K562 (cell line): ENCODE measurements at regions not wholly inside any gene's neighbourhood (a gene's known extent, or its start where the extent isn't known, plus 50 kb on each side); places are given as distances from the start of the nearest gene placed in this dataset.

Source experiments
- ATAC-seq: fragments of 200-7000 bp; cut with Tn5 transposase; 3 replicates; pipeline ENCODE4 v1.9.1; 2020; ENCODE audit warnings: moderate library complexity
- BruUV-seq: library from RNA; stranded (reverse); fragments of 400-500 nt; replicated peaks from 2 replicates; lab custom pipeline; 2021; lab: Mats Ljungman, UMichigan
- CTCF ChIA-PET: fragments of 300-600 bp; formaldehyde crosslinking; extraction: SDS; loops from one replicate; lab custom pipeline; 2021; ENCODE audit warnings: low intra/inter-chr PET ratio; lab: Yijun Ruan, JAX
- POLR2A ChIA-PET: fragments of 300-600, 350-650 bp; sonication (Branson Sonifier 250); formaldehyde crosslinking; extraction: SDS; loops from one replicate; lab custom pipeline; 2021; ENCODE audit warnings: antibody characterized with exemption, inconsistent platforms; lab: Yijun Ruan, JAX
- DNase-seq, 4 experiments: peaks; one replicate each; pipeline versions ENCODE4 v3.0.0 to v3.0.0-alpha.2; 2011 to 2018; ENCODE audit warnings: low spot score in 3 of 4, mixed read lengths in 3 of 4; ENCODE audit errors: extremely low read depth in 1 of 4
- FAIRE-seq: peaks from 2 replicates; lab custom pipeline; 2011; peaks lifted over from hg19 to GRCh38; lab: Jason Lieb, UNC
- H2AFZ ChIP-seq: 2 replicates; pipeline ENCODE4 v1.6.0; 2011; ENCODE audit warnings: low read depth, low read length, control low read depth, inconsistent platforms
- H3K27ac ChIP-seq: fragments of 200-600 bp; 3 replicates; pipeline ENCODE4 v1.8.0; 2011; ENCODE audit warnings: low read depth, mild to moderate bottlenecking, control low read depth, inconsistent platforms, low read length, moderate library complexity, mixed read lengths; ENCODE audit errors: extremely low read depth
- H3K27me3 ChIP-seq, 2 experiments: fragments of 300-600 bp in 1 of 2; 2 replicates in 1 of 2; 3 replicates in 1 of 2; pipeline versions ENCODE4 v1.6.0 to v1.8.0; 2011; ENCODE audit warnings: inconsistent platforms in 2 of 2, low read length in 2 of 2, mild to moderate bottlenecking in 1 of 2, mixed read lengths in 1 of 2, moderate library complexity in 1 of 2; ENCODE audit not compliant: control insufficient read depth in 2 of 2, insufficient read depth in 2 of 2
- H3K36me3 ChIP-seq: fragments of 300-600 bp; 3 replicates; pipeline ENCODE4 v1.8.0; 2011; ENCODE audit warnings: mild to moderate bottlenecking, low read length, inconsistent platforms; ENCODE audit not compliant: control insufficient read depth, insufficient read depth
- H3K4me1 ChIP-seq, 2 experiments: fragments of 200-600 bp in 1 of 2; replicated peaks in 1 of 2; 2 replicates in 1 of 2; 3 replicates in 1 of 2; pipeline versions ENCODE4 v1.5.1 to v1.8.0; 2011; ENCODE audit warnings: inconsistent platforms in 2 of 2, low read length in 2 of 2, mild to moderate bottlenecking in 1 of 2, mixed read lengths in 1 of 2, moderate library complexity in 1 of 2; ENCODE audit not compliant: control insufficient read depth in 2 of 2, insufficient read depth in 2 of 2
- H3K4me2 ChIP-seq: 2 replicates; pipeline ENCODE4 v1.6.1; 2011; ENCODE audit warnings: low read length, control low read depth, inconsistent platforms, mixed read lengths; ENCODE audit not compliant: insufficient read depth
- H3K4me3 ChIP-seq: fragments of 200-600 bp; sonication (generic), shearing (Covaris generic); 2 replicates; pipeline ENCODE4 v1.5.1; 2016; ENCODE audit warnings: control low read depth, inconsistent platforms
- H3K79me2 ChIP-seq: fragments of 200-600 bp; 3 replicates; pipeline ENCODE4 v1.8.0; 2011; ENCODE audit warnings: low read length, inconsistent platforms; ENCODE audit not compliant: control insufficient read depth, insufficient read depth
- H3K9ac ChIP-seq, 2 experiments: 2 replicates each; pipeline versions ENCODE4 v1.6.0 to v1.6.1; 2011; ENCODE audit warnings: low read depth in 2 of 2, low read length in 2 of 2, control low read depth in 1 of 2, inconsistent platforms in 1 of 2, mild to moderate bottlenecking in 1 of 2, mixed read lengths in 1 of 2; ENCODE audit not compliant: insufficient read depth in 1 of 2
- H3K9me1 ChIP-seq: one replicate; pipeline ENCODE4 v1.6.0; 2011; ENCODE audit warnings: inconsistent platforms, mild to moderate bottlenecking, low read length, moderate library complexity; ENCODE audit not compliant: control insufficient read depth, insufficient read depth
- H3K9me3 ChIP-seq: replicated peaks from 2 replicates; pipeline ENCODE4 v1.5.1; 2011; ENCODE audit warnings: low read depth, low read length, inconsistent platforms; ENCODE audit not compliant: control insufficient read depth, insufficient read depth
- H4K20me1 ChIP-seq: replicated peaks from 2 replicates; pipeline ENCODE4 v1.6.1; 2011; ENCODE audit warnings: low read length, inconsistent platforms, mixed read lengths; ENCODE audit not compliant: control insufficient read depth, insufficient read depth
- CSDE1 ChIP-seq, 2 experiments: fragments of 450-650 bp; IDR thresholded peaks; 2 replicates each; pipeline ENCODE4 v1.6.1; 2016; ENCODE audit warnings: mild to moderate bottlenecking in 1 of 2
- DPF2 ChIP-seq: fragments of 450-650 bp; IDR thresholded peaks from 2 replicates; pipeline ENCODE4 v1.6.1; 2016
- KLF13 ChIP-seq: fragments of 450-650 bp; IDR thresholded peaks from 2 replicates; pipeline ENCODE4 v1.6.1; 2016; ENCODE audit warnings: missing genetic modification characterization, low read depth, mild to moderate bottlenecking, missing compliant biosample characterization, moderate library complexity, borderline replicate concordance
- MBD2 ChIP-seq: sonication (generic); IDR thresholded peaks from 2 replicates; pipeline ENCODE4 v1.6.1; 2016; ENCODE audit warnings: low read depth, borderline replicate concordance
- SIX5 ChIP-seq, 2 experiments: IDR thresholded peaks; 2 replicates each; pipeline ENCODE4 v1.6.1; 2011; ENCODE audit warnings: low read length in 2 of 2, borderline replicate concordance in 1 of 2, low read depth in 1 of 2, mild to moderate bottlenecking in 1 of 2, moderate library complexity in 1 of 2; ENCODE audit not compliant: insufficient read depth in 1 of 2
- TBL1XR1 ChIP-seq, 2 experiments: IDR thresholded peaks; 2 replicates each; pipeline ENCODE4 v1.6.1; 2012; ENCODE audit warnings: improper control_type of control experiment in 2 of 2, low read length in 2 of 2, mild to moderate bottlenecking in 1 of 2
- ZKSCAN1 ChIP-seq: fragments of 150-350 bp; IDR thresholded peaks from 2 replicates; pipeline ENCODE4 v1.6.1; 2016; ENCODE audit warnings: low read depth, low read length
- ZNF507 ChIP-seq: conservative IDR thresholded peaks from 2 replicates; pipeline ENCODE4 v1.6.1; 2017; ENCODE audit warnings: missing genetic modification characterization, missing compliant biosample characterization
- WGBS: fragments of 100-300 bp; shearing (Covaris generic); methylation state at CpG from one replicate; pipeline ENCODE4 v1.1.6; 2016; ENCODE audit warnings: low coverage, mixed read lengths; ENCODE audit not compliant: insufficient coverage; ENCODE audit errors: missing lambda C conversion rate; 5-methylcytosine and 5-hydroxymethylcytosine counted together
- in situ Hi-C: fragments of 300-500 bp; cut with MboI; formaldehyde crosslinking; loops from 4 replicates; pipeline ENCODE4 v1.15.0; 2018; ENCODE audit warnings: inconsistent platforms, mixed read lengths
- intact Hi-C: fragments of 100-400 bp; cut with micrococcal nuclease; formaldehyde crosslinking; loops from 2 replicates; pipeline ENCODE4 v1.14.2; 2022
- TF ChIP-seq, protein P1 (sequence below): fragments of 250-450 bp; sonication (Bioruptor Pico); IDR thresholded peaks from 2 replicates; pipeline ENCODE4 v1.4.0; 2020; ENCODE audit warnings: mild to moderate bottlenecking, moderate library complexity, borderline replicate concordance
- TF ChIP-seq, protein P2 (sequence below): sonication (generic); formaldehyde crosslinking; IDR thresholded peaks from 2 replicates; pipeline ENCODE4 v1.8.0; 2023; ENCODE audit warnings: mild to moderate bottlenecking, missing genetic modification reagents

DNA sequence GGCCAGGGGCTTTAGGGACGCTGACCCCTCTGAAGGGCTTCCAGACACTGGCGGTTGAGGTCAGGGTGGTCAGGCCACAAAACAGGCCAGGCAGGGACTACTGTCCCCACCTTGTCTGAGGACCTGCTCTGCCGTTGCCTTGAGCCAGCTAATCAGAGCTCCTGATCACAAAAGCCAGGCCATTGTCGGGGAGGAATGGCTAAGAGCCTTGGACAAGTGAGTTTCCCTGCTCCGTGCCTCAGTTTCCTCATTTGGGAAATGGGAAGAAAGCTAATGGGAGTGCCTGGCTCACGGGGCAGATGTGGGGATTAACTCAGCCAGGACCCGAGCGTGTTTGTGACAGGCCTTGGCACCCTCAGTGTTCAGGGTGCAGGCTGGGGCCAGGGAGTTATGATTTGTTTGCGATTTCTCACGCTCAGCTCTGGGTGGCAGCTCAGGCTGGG, 246.5 kb upstream of the CIBAR2 start (continued):
- TF ChIP-seq SIX5 (IDR thresholded peaks at IDR 0.05; ENCODE audit: borderline replicate concordance in 1 of 2, insufficient read depth in 1 of 2, low read depth in 1 of 2, low read length in 2 of 2) (no peak), KLF13 (tag) (no peak), ZNF507 (tag) (no peak)

DNA sequence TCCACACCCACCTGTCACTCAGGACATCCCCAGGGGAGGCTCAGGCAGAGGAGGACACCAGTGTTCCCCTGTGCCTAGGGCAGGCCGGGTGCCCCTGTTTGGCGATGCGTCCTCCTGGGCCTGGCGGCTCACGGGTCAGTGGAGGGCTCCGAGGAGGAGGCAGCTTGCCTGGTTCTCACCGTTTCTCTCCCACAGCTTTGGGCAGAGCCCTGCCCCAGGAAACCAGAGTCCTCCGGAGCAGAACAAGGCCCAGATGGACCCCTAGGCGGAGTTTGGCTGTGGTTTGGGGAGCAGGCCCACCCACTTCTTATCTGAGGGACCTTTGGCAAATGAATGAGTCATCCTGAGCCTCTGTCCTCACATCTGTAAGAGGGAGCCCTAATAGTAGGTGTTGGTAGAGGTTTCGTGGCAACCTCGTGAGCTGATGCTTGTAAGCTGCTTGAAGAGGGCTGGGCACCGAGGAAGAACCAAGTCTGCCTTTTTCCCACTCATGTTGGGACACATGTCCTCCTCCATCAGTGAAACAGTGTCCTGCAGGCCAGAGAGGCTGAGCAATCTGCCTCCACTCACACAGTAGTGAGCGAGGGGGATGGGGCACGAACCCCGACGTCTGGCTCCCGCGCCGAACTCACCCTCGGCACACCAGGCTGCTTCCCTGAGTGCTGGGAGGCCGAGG, 247.0 kb upstream of the CIBAR2 start:
- intact Hi-C loops (no loop called here), in situ Hi-C loops (no loop called here)
- Histone ChIP-seq H3K9me3 (no peaks in the 10 kb centered on the region), H3K4me1 (peaks cover 52 to 88% of the 10 kb centered on the region in 2 experiments), H3K27ac (peak overlapping the region; percentile 21; the same call in 2 of the 3 replicates), H2AFZ (peak overlapping the region; percentile 23; the same call in 1 of the 2 replicates), H3K36me3 (no peaks in the 10 kb centered on the region), H4K20me1 (no peaks in the 10 kb centered on the region), H3K9me1 (peaks cover 3% of the 10 kb centered on the region), H3K79me2 (peaks cover 14% of the 10 kb centered on the region), H3K9ac (peak overlapping the region; percentile 32 to 82; a peak in 3 of 4 replicates), H3K4me3 (no peak overlapping the region), H3K4me2 (peak overlapping the region; percentile 75), H3K27me3 (no peaks in the 10 kb centered on the region)
- DNase-seq (peak; percentile 88 to 93 (median 90)), ATAC-seq (peak; percentile 70), FAIRE-seq (peak; percentile 98)
- ChIA-PET POLR2A (interaction anchor here (0.5 to 0.9 kb wide), 5 partner anchors 25 to 218 kb away, joined by 3 to 4 read pairs (median 3); no protein-coding TSS in a partner anchor), CTCF (no interaction called here)
- BruUV-seq: no TSS peak
- 31% methylated on average over 21 of the region's 21 CpGs for WGBS
- peak; percentile 96 for TF ChIP-seq DPF2
- TF ChIP-seq MBD2: peak; percentile 80; the same call in 1 of the 2 replicates
- TF ChIP-seq, protein P1, sequence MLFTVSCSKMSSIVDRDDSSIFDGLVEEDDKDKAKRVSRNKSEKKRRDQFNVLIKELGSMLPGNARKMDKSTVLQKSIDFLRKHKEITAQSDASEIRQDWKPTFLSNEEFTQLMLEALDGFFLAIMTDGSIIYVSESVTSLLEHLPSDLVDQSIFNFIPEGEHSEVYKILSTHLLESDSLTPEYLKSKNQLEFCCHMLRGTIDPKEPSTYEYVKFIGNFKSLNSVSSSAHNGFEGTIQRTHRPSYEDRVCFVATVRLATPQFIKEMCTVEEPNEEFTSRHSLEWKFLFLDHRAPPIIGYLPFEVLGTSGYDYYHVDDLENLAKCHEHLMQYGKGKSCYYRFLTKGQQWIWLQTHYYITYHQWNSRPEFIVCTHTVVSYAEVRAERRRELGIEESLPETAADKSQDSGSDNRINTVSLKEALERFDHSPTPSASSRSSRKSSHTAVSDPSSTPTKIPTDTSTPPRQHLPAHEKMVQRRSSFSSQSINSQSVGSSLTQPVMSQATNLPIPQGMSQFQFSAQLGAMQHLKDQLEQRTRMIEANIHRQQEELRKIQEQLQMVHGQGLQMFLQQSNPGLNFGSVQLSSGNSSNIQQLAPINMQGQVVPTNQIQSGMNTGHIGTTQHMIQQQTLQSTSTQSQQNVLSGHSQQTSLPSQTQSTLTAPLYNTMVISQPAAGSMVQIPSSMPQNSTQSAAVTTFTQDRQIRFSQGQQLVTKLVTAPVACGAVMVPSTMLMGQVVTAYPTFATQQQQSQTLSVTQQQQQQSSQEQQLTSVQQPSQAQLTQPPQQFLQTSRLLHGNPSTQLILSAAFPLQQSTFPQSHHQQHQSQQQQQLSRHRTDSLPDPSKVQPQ (CRISPR knock-in tag): no peak
- 0 out of 4 replicates have a peak, but pooled peaks have one; percentile 14 to 24 for TF ChIP-seq TBL1XR1 (IDR thresholded peaks at IDR 0.05; ENCODE audit: low read length in 2 of 2)
- TF ChIP-seq, protein P2, sequence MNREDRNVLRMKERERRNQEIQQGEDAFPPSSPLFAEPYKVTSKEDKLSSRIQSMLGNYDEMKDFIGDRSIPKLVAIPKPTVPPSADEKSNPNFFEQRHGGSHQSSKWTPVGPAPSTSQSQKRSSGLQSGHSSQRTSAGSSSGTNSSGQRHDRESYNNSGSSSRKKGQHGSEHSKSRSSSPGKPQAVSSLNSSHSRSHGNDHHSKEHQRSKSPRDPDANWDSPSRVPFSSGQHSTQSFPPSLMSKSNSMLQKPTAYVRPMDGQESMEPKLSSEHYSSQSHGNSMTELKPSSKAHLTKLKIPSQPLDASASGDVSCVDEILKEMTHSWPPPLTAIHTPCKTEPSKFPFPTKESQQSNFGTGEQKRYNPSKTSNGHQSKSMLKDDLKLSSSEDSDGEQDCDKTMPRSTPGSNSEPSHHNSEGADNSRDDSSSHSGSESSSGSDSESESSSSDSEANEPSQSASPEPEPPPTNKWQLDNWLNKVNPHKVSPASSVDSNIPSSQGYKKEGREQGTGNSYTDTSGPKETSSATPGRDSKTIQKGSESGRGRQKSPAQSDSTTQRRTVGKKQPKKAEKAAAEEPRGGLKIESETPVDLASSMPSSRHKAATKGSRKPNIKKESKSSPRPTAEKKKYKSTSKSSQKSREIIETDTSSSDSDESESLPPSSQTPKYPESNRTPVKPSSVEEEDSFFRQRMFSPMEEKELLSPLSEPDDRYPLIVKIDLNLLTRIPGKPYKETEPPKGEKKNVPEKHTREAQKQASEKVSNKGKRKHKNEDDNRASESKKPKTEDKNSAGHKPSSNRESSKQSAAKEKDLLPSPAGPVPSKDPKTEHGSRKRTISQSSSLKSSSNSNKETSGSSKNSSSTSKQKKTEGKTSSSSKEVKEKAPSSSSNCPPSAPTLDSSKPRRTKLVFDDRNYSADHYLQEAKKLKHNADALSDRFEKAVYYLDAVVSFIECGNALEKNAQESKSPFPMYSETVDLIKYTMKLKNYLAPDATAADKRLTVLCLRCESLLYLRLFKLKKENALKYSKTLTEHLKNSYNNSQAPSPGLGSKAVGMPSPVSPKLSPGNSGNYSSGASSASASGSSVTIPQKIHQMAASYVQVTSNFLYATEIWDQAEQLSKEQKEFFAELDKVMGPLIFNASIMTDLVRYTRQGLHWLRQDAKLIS (CRISPR knock-in tag): no peak
- peak; percentile 81 for TF ChIP-seq ZKSCAN1
- TF ChIP-seq CSDE1 (IDR thresholded peaks at IDR 0.05): no peak
